C4-2B (cell line): ENCODE measurements at regions not wholly inside any gene's neighbourhood (a gene's known extent, or its start where the extent isn't known, plus 50 kb on each side); places are given as distances from the start of the nearest gene placed in this dataset.

Experiments used
- CTCF ChIP-seq: fragments of 450-650 bp; conservative IDR thresholded peaks from 2 replicates; pipeline ENCODE4 v1.5.1; 2017; ENCODE audit warnings: mild to moderate bottlenecking
- ZFX ChIP-seq: fragments of 450-650 bp; IDR thresholded peaks from 2 replicates; pipeline ENCODE4 v1.6.1; 2017

GRCh38 chr11:25225078-25225477 lies 728.2 kb downstream of the LUZP2 start:
- TF ChIP-seq CTCF, result no peak
- TF ChIP-seq ZFX, result no peak
